ENCODE measurements at regions not wholly inside any gene's neighbourhood (a gene's known extent, or its start where the extent isn't known, plus 50 kb on each side); places are given as distances from the start of the nearest gene placed in this dataset.
"Not testable (repeated sequence)": the region's sequence is repeated elsewhere in the genome, so short reads cannot be mapped to it uniquely, and the experiment has no call there.

DNA sequence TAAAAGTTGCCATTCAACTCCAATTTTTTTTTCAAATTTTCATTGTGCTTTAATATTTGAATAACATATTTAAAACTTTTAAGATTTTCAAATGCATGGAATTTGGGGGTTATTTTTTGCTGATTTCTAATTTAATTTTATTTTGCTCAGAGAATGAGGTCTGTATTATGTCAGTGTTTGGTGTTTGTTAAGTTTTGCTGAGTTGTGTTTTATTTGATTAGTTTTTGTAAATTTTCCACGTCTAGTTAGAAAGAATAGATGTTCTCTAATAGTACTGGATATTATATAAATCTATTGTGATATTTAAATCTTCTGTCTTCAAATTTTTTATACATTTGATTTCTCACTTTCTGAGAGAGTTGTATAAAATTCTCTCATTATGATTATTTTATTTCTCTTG is 145.9 kb downstream of the MACIR start:
- H4K20me1 ChIP-seq, result no peaks in the 10 kb centered on the region
- TF ChIP-seq Cebpa-rat (IDR thresholded peaks at IDR 0.05), result no peak
- H3K9ac ChIP-seq, result no peak overlapping the region
- H3K4me1 ChIP-seq, result no peaks in the 10 kb centered on the region
- H3K27ac ChIP-seq, result no peak overlapping the region
- H3K36me3 ChIP-seq, result no peaks in the 10 kb centered on the region
- no peak overlapping the region for H3K4me3 ChIP-seq
- no peaks in the 10 kb centered on the region for H3K9me3 ChIP-seq (replicated peaks in 1 of 11)
- no peaks in the 10 kb centered on the region for H3K27me3 ChIP-seq
- no peak overlapping the region for H3K4me2 ChIP-seq

DNA sequence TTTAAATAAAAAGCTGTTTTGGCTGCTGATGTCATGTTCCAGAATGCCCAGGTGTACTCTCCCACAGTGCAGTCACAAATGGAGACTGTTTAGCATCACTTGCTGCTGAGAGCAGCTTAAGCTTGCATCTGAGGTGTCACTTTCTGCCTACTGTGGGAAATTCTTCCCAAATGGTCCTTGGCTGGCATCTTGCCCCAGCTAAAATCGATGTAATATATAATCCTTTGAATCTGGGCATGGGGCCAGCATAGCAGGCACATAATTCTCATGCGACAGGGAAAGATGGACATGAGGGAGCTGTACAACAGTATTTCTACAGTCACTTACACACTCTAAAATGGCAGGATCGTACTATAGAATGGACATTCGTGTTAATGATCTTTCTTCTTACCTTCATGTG is 144.3 kb downstream of the MACIR start:
- TF ChIP-seq Cebpa-rat (IDR thresholded peaks at IDR 0.05), result no peak
- H3K27me3 ChIP-seq, result no peaks in the 10 kb centered on the region

DNA sequence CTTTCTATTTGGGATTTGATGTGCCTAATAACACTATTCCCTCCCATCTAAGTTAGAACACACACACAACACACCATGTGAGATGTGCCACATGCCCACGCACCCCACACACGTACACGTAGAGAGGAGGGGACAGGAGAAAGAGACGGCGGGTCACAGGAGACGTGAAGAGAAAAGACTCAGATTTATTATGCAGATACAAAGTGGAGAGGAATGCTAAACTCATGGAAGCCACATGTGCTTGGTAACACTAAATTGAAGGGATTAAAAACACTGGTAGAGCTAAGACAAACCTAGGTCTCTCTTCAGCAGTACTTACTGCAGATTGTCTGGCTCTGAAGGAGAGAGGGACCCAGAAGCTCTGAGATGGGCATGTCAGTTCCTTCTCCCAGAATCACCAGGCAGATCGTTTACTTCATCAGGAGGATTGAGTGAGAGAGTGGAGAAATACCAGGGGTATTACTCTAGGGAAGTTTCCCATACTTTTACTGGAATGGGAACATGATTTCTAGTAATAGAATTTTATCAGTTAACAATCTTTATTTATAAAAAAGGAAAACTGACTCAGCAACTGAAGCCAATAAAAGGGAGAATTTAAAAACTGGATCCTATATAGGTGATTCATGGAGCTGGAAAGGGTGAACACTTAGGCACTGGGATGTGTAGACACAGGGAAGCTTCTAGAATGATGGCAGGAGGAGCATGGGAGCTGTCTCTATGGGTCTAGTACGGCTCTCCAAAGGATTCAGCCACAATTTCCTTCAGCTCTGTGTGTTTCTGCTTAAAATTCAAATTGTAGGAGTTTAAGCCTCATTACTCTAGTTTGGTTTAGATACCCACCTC is 139.4 kb downstream of the MACIR start:
- Histone ChIP-seq H3K36me3 (no peaks in the 10 kb centered on the region), H3K4me3 (no peak overlapping the region), H3K4me2 (no peak overlapping the region), H3K4me1 (peaks cover 20 to 27% (median 21%) of the 10 kb centered on the region in 10 experiments), H3K9me3 (replicated peaks in 1 of 11) (peaks cover 0 to 7% (median 0%) of the 10 kb centered on the region in 11 experiments; a peak in 4 of 22 replicates), H3K27ac (no peak overlapping the region), H3K27me3 (no peaks in the 10 kb centered on the region), H3K9ac (no peak overlapping the region), H4K20me1 (no peaks in the 10 kb centered on the region)
- TF ChIP-seq Cebpa-rat (IDR thresholded peaks at IDR 0.05), result no peak

More for the DNA sequence above, 144.3 kb downstream of the MACIR start:
- Histone ChIP-seq H4K20me1 (no peaks in the 10 kb centered on the region), H3K36me3 (no peaks in the 10 kb centered on the region), H3K4me3 (no peak overlapping the region), H3K9ac (no peak overlapping the region), H3K27ac (no peak overlapping the region), H3K9me3 (replicated peaks in 1 of 11) (no peaks in the 10 kb centered on the region), H3K4me1 (no peaks in the 10 kb centered on the region), H3K4me2 (no peak overlapping the region)

DNA sequence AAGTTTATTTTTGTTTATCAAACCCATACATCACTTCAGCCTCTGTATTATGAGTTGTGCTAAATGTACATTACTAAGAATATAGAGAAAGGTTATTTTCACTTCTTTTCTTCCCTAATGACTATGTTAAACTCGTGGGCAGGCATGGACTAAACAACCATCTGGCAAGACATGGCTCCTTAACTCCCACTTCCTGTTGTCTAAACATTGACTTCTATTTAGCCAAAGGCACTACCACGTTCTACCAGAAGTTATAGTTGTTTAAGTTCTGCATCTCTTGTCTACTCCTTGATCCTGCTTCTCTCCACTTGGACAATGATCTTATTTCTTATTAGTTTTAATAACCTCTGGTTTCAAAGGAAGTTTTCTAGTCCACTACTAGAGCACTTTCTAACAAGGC is 136.1 kb downstream of the MACIR start:
- Histone ChIP-seq H3K27ac (peak overlapping the region; percentile 74 to 92 (median 85)), H3K4me2 (peak overlapping the region; percentile 58 to 78 (median 73); a peak in 18 of 22 replicates)

DNA sequence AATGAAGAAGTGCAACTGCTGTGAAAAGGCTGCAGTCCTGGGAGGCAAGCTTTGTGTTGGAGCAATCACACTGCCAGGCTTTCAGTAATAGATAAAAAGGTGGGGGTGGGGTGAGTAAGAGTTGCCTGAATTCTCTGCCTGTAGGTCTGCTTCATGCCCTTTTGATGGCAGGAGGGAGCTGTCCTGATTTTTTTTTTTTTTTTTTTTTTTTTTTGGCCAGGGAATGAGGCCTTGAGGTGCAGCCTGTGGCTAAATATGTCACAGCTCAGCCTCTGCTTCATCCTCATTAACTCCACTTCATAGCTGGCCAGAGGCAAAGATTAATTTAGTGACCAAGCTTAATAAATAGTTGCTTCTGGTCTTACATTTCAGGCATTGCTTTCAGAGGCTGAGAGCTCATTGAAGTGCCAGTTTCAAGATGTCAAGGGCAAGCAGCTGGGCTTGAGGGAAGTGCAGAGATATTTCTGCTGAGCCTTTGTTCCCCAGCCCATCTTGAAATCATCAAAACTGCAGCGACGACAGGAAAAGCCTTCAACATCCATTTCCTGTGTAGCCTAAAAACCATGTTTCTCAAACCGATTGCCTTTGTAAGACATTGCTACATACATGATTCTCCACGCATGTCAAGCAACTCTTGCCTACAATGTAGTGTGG is 134.7 kb downstream of the MACIR start:
- Histone ChIP-seq H3K4me2 (peak overlapping the region; percentile 58 to 78 (median 73)), H3K27ac (peak overlapping the region; percentile 74 to 92 (median 85))

More for the DNA sequence above, 136.1 kb downstream of the MACIR start:
- TF ChIP-seq Cebpa-rat (IDR thresholded peaks at IDR 0.05), result no peak
- Histone ChIP-seq H3K9me3 (replicated peaks in 1 of 11) (peaks cover 0 to 16% (median 0%) of the 10 kb centered on the region in 11 experiments; a peak in 6 of 22 replicates), H4K20me1 (no peaks in the 10 kb centered on the region), H3K4me3 (0 out of 20 replicates have a peak overlapping the region, but pooled peaks of 1 of the 10 experiments have one; percentile 3), H3K9ac (no peak overlapping the region), H3K36me3 (no peaks in the 10 kb centered on the region), H3K27me3 (no peaks in the 10 kb centered on the region), H3K4me1 (peaks cover 27 to 41% (median 31%) of the 10 kb centered on the region in 10 experiments)

DNA sequence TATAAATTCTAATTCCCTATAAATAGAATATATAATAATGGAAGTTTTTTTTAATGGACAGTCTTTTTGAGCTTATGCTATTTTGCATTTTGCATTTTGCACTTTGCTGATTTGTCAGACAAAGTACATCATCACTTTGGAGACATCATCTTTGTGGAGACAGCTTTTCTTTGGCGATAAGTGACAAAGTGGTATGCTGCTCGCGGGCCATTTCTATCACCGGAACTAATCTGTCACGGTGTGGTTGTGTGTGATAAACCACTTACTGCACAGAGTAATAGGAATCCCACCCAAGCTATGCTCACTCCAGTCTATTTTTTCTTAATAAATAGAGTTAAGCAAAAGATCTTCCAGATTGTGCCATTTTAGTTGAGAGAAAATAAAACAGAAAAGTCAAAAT is 133.1 kb downstream of the MACIR start:
- Histone ChIP-seq H3K4me1 (peaks cover 27 to 41% (median 31%) of the 10 kb centered on the region in 10 experiments), H4K20me1 (no peaks in the 10 kb centered on the region), H3K36me3 (no peaks in the 10 kb centered on the region), H3K27ac (peak overlapping the region in 7 of 11 experiments; percentile 74 to 92 (median 86); a peak in 9 of 22 replicates), H3K4me3 (no peak overlapping the region), H3K9ac (no peak overlapping the region), H3K27me3 (no peaks in the 10 kb centered on the region), H3K9me3 (replicated peaks in 1 of 11) (peaks cover 0 to 16% (median 0%) of the 10 kb centered on the region in 11 experiments; a peak in 6 of 22 replicates), H3K4me2 (peak overlapping the region in 3 of 11 experiments; percentile 65 to 78 (median 67); a peak in 4 of 22 replicates)
- TF ChIP-seq Cebpa-rat (IDR thresholded peaks at IDR 0.05), result no peak

More for the DNA sequence above, 134.7 kb downstream of the MACIR start:
- Histone ChIP-seq H3K9ac (peak overlapping the region; percentile 53 to 77 (median 67); a peak in 21 of 22 replicates), H3K36me3 (no peaks in the 10 kb centered on the region), H3K9me3 (replicated peaks in 1 of 11) (peaks cover 0 to 16% (median 0%) of the 10 kb centered on the region in 11 experiments; a peak in 6 of 22 replicates), H3K4me3 (no peak overlapping the region; a peak in 1 of 20 replicates), H4K20me1 (no peaks in the 10 kb centered on the region), H3K4me1 (peaks cover 27 to 41% (median 31%) of the 10 kb centered on the region in 10 experiments), H3K27me3 (no peaks in the 10 kb centered on the region)
- TF ChIP-seq Cebpa-rat (IDR thresholded peaks at IDR 0.05), result peak in 8 of 11 experiments; percentile 28 to 86 (median 55); a peak in 10 of 22 replicates

DNA sequence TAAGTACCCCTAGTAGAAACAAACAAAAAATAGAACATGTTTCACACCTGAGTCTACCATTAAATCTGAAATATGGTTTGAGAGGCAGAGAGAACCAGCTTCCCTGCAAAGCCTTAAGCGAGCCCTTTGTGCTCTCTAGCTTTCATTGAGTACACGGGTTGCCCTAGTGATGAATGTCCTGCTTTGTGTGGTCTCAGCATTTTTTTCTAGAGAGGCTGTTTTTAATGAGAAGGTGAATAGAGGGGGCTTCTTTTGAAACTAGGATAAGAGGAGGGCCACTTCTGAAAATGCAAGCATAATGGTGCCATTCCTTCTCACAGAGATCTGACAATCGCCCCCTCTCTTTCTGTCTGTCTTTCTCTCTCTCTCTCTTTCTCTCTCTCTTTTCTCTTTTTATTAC is 131.3 kb downstream of the MACIR start:
- Histone ChIP-seq H3K9me3 (replicated peaks in 1 of 11) (peaks cover 0 to 16% (median 0%) of the 10 kb centered on the region in 11 experiments; a peak in 6 of 22 replicates), H3K4me3 (no peak overlapping the region), H3K4me2 (no peak overlapping the region), H3K27ac (no peak overlapping the region), H3K9ac (no peak overlapping the region), H3K4me1 (peaks cover 26 to 33% (median 29%) of the 10 kb centered on the region in 10 experiments), H3K27me3 (no peaks in the 10 kb centered on the region), H4K20me1 (no peaks in the 10 kb centered on the region), H3K36me3 (no peaks in the 10 kb centered on the region)
- no peak for TF ChIP-seq Cebpa-rat (IDR thresholded peaks at IDR 0.05)

DNA sequence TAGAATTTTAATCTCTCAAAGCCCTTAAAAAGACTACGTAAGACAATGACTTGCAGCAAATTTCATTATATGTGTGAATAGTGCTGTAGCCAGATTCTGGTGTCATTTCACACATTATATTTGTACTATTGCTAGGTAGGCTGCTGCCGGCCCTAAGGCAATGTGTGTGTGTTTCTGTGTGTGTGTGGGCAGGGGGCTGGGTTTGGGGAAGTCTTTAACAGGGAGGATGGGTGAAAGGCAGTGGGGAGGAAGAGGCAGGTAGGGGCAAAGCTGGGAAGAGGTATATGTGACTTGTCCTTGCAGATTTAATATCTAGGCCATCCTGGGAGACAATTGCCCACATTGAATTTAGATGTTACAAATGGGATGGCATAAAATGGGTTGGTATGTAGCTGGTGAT is 130.8 kb downstream of the MACIR start:
- H3K27ac ChIP-seq, result no peak overlapping the region
- peaks cover 0 to 15% (median under 1%) of the 10 kb centered on the region in 11 experiments; a peak in 6 of 22 replicates for H3K9me3 ChIP-seq (replicated peaks in 1 of 11)
- TF ChIP-seq Cebpa-rat (IDR thresholded peaks at IDR 0.05), result no peak
- no peaks in the 10 kb centered on the region for H3K27me3 ChIP-seq
- H3K4me1 ChIP-seq, result peaks cover 21 to 28% (median 24%) of the 10 kb centered on the region in 10 experiments
- no peak overlapping the region for H3K9ac ChIP-seq
- H3K4me2 ChIP-seq, result no peak overlapping the region
- H3K4me3 ChIP-seq, result no peak overlapping the region
- H3K36me3 ChIP-seq, result no peaks in the 10 kb centered on the region
- H4K20me1 ChIP-seq, result no peaks in the 10 kb centered on the region

DNA sequence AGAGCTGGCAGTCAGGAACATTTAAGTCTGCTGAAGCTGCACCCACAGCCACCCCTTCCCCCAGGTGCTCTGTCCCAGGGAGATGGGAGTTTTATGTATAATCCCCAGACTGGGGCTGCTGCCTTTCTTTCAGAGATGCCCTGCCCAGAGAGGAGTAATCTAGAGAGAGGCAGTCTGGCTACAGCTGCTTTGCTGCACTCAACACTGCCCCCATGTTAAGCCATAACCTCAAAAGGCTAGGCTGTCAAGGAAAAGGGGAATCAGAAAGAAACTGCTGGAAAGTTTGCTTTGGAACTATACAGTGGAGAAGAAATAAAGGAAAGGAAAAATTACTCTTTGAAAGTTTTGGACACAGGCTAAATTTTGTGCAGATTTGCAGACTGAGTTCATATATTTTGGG is 127.2 kb downstream of the MACIR start:
- no peaks in the 10 kb centered on the region for H3K36me3 ChIP-seq
- no peaks in the 10 kb centered on the region for H4K20me1 ChIP-seq
- peaks cover 4 to 20% (median 11%) of the 10 kb centered on the region in 11 experiments; a peak in 15 of 22 replicates for H3K9me3 ChIP-seq (replicated peaks in 1 of 11)
- H3K4me1 ChIP-seq, result peaks cover 0 to 11% (median 0%) of the 10 kb centered on the region in 10 experiments; a peak in 5 of 20 replicates
- H3K9ac ChIP-seq, result no peak overlapping the region
- no peak overlapping the region for H3K4me2 ChIP-seq
- H3K4me3 ChIP-seq, result no peak overlapping the region
- no peak for TF ChIP-seq Cebpa-rat (IDR thresholded peaks at IDR 0.05)
- no peaks in the 10 kb centered on the region for H3K27me3 ChIP-seq
- H3K27ac ChIP-seq, result no peak overlapping the region

DNA sequence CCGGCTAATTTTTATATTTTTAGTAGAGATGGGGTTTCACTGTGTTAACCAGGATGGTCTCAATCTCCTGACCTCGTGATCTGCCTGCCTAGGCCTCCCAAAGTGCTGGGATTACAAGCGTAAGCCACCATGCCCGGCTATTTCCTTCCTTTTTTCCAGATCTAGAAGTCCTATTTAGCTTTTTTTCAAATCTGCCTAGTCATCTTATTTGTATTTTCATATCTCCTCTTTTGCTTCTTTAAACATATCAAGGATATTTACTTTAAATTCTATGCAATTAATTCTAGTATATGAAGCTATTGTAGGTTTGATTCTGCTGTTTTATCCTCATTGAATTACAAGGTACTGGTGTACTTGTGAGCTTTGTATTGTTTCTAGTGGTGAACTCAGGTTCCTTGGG is 119.1 kb downstream of the MACIR start:
- peak overlapping the region in 4 of 11 experiments; percentile 33 to 68 (median 55); a peak in 8 of 22 replicates for H3K4me2 ChIP-seq
- H3K4me1 ChIP-seq, result peaks cover 0 to 74% (median 3%) of the 10 kb centered on the region in 10 experiments; a peak in 8 of 20 replicates
- H3K4me3 ChIP-seq; H4K20me1 ChIP-seq; H3K9ac ChIP-seq; H3K27me3 ChIP-seq; H3K9me3 ChIP-seq (replicated peaks in 1 of 11); H3K36me3 ChIP-seq: not testable (repeated sequence)
- H3K27ac ChIP-seq, result peak overlapping the region in 4 of 11 experiments; percentile 13 to 71 (median 66); a peak in 7 of 22 replicates

All from BLaER1 treated with 17β-estradiol and CSF1 and Interleukin-3, amounts not matched to agents 10 nM and 100 nM (cell line).